Umbilical cord (tissue), 1 donor: ENCODE measurements at regions not wholly inside any gene's neighbourhood (a gene's known extent, or its start where the extent isn't known, plus 50 kb on each side); places are given as distances from the start of the nearest gene placed in this dataset.
"Not testable (repeated sequence)": the region's sequence is repeated elsewhere in the genome, so short reads cannot be mapped to it uniquely, and the experiment has no call there.

Experiments used
- DNase-seq: peaks from one replicate; pipeline ENCODE4 v3.0.0-alpha.2; 2015; ENCODE audit warnings: low spot score

GRCh38 chr10:106384496-106384895 is 780.0 kb downstream of the SORCS1 start:
- no peak for DNase-seq

GRCh38 chr10:106380706-106381105 is 783.8 kb downstream of the SORCS1 start:
- no peak for DNase-seq

GRCh38 chr10:106378251-106378650 is 786.3 kb downstream of the SORCS1 start:
- no peak for DNase-seq

GRCh38 chr10:106370751-106371150 is 793.8 kb downstream of the SORCS1 start:
- no peak for DNase-seq

- DNase-seq: no peak
These were observed 803.6 kb downstream of the SORCS1 start for GRCh38 chr10:106360870-106361269.

- no peak for DNase-seq
These were observed 809.1 kb downstream of the SORCS1 start for GRCh38 chr10:106355450-106355849.

- DNase-seq: no peak
These were observed 815.6 kb downstream of the SORCS1 start for GRCh38 chr10:106348933-106349332.

- DNase-seq: no peak
These were observed 817.0 kb downstream of the SORCS1 start for GRCh38 chr10:106347547-106347946.

DNA sequence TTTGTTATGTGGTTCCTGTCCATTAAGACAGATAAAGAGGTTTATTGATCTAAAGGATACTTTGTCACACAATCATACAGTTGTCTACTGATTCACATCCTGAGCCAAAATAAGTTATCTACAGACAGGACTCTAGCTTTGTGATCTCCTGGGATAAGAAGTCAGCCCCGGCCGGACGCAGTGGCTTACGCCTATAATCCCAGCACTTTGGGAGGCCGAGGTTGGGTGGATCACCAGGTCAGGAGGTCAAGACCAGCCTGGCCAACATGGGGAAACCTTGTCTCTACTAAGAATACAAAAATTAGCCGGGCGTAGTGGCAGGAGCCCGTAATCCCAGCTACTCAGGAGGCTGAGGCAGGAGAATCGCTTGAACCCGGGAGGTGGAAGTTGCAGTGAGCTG is 821.0 kb downstream of the SORCS1 start:
- not testable (repeated sequence) for DNase-seq

- DNase-seq: no peak
These were observed 823.1 kb downstream of the SORCS1 start for GRCh38 chr10:106341356-106341755.

DNA sequence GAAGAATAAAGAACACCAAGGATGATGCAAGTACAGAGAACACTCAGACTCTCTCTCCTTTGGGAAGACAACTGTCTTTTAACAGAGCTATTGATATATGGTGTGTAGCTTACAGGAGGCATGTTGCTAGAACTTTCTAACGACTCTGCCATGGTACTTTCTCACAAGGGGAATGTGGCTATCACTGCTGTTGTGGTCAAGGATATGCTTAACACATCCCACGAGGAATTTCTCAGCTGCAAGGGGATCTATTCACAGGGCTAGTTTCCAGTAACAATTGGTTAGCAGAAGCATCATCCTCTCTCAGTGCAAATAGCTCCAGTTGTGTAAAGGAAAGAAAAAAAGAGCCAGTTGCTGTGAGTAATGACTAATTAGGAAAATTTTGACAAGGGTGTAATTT is 826.0 kb downstream of the SORCS1 start:
- DNase-seq: no peak

DNA sequence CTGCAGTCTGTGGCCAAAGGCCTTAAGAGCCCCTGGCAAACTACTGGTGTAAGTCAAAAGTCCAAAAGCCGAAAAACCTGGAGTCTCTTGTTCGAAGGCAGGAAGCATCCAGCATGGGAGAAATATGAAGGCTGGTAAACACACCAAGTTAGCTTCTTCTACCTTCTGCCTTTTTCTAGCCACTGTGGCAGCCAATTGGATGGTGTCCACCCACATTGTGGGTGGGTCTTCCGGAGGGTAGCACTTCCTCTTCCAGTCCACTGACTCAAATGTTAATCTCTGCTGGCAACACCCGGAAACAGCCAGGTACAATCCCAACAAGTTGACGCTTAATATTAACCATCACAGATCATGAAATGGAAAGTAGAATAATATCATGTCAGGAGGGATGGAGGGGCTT is 827.6 kb downstream of the SORCS1 start:
- DNase-seq: no peak

DNA sequence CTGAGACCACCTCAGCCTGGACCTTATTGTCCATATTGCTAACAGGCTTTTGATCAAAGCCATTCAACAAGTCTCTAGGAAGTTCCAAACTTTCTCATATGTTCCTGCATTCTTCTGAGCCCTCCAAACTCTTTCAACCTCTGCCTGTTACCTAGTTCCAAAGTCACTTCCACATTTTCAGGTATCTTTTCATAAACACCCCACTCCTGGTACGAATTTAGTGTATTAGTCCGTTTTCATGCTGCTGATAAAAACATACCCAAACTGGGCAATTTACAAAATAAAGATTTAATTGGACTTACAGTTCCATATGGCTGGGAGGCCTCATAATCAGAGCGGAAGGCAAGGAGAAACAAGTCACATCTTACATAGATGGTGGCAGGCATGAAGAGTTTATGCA is 836.8 kb downstream of the SORCS1 start:
- DNase-seq: no peak

- no peak for DNase-seq
These were observed 843.6 kb downstream of the SORCS1 start for GRCh38 chr10:106320876-106321275.

- DNase-seq: no peak
These were observed 844.4 kb downstream of the SORCS1 start for GRCh38 chr10:106320078-106320477.

DNA sequence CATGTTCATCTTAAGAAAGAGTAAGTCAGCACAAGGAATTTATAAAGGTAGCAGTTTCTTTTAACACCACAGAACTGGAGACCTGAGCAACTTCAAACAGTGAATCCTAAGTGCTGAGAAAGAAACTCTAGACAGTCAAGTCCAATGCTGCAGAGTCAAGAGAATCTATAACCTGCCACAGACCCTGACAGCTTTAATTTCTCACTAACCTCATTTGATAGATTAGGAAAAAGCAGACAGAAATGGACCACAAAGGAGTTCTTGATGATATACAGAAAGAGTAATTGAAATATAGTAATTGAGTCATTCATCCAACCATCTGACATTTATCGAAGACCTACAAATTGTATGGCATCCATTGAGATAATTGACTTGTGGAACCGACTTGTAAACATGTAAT is 847.0 kb downstream of the SORCS1 start:
- no peak for DNase-seq

- DNase-seq: no peak
These were observed 851.5 kb downstream of the SORCS1 start for GRCh38 chr10:106313041-106313440.

DNA sequence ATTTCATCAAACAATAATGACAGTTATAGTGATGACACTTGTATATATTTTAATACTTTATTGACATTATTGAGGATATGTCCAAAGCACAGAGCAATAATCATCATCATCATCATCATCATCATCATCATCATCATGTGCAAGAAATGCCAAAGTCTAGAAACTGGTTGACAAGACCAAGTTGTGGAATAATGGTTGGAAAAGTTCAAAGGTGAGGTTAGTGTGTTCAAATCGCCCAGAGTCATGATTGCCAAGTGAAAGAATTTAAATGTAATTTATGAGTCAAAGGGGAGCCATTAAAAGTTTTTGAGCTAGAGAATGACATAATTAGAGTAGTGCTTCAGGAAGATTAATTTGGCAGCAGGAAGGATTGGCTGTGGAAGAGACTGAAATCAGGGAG is 852.4 kb downstream of the SORCS1 start:
- DNase-seq: no peak

DNA sequence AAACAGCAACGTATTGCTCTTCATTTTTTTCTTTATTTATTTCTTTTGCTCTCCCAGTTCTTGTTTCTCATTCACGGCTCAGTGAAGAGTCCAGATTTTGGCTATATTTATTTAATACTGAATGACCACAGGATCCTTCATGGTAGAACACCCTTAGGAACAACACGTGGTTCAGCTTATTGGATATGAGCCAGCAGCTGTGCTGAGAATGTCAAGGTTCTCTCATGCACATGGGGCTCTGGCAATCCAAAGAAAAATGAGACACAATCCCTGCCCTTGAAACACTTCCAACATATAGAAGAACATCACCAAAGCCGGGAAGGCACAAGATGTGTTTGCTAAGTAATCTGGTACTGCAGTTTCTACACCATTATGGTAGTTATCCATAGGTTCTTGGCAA is 852.9 kb downstream of the SORCS1 start:
- no peak for DNase-seq

- DNase-seq: no peak
These were observed 853.9 kb downstream of the SORCS1 start for GRCh38 chr10:106310596-106310995.

DNA sequence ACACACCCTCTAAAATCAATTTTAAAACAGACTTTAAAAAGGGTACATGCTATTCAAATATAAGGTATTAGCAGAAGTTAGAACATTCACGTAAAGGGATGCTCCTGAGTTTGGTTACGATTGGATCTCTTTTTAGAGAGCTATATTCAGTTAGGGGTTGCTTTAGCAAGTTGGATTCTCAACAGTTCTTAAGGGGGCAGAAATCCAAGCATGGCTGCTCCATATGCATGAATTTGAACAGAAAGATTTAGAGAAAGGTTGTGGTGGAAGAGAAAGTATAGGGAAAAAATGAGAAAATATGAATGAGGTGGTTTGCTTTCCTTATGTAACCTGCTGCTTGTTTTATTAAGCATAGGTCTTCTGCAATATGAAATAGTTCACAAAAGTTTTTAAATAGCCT is 855.1 kb downstream of the SORCS1 start:
- DNase-seq: no peak

GRCh38 chr10:106308284-106308683 is 856.2 kb downstream of the SORCS1 start:
- no peak for DNase-seq

GRCh38 chr10:106304056-106304455 is 860.5 kb downstream of the SORCS1 start:
- DNase-seq: no peak

DNA sequence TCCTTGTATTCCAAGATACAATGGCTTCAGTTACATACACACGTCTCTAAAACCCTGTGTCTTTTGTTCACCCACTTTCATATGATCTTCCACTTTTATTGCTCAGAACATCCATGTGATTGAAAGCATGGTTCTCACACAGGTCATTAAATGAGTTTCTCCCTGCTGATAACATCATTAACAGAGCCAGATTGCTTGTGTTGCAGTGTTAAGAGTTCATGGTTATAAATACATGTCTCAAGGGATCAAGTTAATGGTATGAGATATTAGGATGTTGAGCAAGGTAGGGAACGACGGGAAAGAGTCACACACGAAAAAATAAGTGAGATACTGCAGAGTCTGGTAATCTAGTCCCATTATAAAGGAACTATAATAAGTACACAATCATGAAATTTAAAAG is 861.5 kb downstream of the SORCS1 start:
- no peak for DNase-seq

DNA sequence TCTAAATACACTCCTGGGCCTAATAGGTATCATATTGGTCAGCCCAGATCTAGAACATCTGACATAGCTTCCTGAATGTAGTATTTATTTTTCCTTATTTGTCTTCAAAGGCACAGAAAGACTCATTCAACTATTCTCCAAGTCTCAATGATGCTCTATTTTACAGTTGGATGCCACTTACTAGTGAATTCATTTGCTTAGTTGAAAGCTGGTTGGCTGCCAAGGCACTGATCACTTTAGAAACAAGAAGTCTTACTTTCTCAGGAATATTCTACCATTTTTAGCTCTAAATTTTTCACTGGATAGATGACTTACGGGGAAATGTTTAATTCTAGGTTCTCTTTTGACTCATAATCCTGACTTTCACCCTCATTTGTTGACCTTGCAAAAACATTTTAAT is 863.4 kb downstream of the SORCS1 start:
- DNase-seq: no peak
